ENCODE measurements at regions not wholly inside any gene's neighbourhood (a gene's known extent, or its start where the extent isn't known, plus 50 kb on each side); places are given as distances from the start of the nearest gene placed in this dataset.

DNA sequence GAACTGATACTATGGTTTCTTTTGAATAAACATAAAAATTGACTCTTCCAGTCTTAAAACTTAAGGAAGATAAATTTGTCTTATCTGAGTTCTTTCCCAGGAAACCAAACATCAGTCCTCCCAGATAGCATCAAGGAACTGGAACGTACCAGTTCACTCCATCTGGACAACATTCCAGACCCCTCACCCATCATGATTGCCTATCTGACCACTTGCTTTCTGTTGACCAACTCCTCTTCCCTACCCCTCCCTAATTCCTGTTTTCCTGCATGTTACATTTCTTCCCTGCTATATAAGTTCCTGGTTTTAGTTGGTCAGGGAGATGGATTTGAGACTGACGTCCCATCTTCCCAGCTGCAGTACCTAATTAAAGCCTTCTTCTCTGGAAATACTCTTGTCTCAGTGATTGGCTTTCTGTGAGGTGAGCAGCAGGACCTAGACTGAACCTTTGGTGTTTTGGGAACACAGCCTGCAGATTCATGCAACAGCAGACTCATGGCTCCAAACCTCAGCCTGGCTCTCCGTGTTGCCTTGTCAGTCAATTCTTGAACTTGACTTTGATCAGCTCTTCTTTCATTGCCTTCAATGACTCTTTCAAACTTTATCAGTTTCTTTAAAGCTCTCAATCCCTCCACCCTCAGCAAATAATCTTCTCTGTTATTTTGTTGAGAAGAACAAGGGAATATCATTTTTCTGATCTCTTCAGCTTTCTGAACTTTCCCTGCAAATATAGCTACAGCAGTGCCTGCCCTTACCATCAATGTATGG is 123.6 kb downstream of the RPL22L1 start (continued):
- TF ChIP-seq, protein P1, sequence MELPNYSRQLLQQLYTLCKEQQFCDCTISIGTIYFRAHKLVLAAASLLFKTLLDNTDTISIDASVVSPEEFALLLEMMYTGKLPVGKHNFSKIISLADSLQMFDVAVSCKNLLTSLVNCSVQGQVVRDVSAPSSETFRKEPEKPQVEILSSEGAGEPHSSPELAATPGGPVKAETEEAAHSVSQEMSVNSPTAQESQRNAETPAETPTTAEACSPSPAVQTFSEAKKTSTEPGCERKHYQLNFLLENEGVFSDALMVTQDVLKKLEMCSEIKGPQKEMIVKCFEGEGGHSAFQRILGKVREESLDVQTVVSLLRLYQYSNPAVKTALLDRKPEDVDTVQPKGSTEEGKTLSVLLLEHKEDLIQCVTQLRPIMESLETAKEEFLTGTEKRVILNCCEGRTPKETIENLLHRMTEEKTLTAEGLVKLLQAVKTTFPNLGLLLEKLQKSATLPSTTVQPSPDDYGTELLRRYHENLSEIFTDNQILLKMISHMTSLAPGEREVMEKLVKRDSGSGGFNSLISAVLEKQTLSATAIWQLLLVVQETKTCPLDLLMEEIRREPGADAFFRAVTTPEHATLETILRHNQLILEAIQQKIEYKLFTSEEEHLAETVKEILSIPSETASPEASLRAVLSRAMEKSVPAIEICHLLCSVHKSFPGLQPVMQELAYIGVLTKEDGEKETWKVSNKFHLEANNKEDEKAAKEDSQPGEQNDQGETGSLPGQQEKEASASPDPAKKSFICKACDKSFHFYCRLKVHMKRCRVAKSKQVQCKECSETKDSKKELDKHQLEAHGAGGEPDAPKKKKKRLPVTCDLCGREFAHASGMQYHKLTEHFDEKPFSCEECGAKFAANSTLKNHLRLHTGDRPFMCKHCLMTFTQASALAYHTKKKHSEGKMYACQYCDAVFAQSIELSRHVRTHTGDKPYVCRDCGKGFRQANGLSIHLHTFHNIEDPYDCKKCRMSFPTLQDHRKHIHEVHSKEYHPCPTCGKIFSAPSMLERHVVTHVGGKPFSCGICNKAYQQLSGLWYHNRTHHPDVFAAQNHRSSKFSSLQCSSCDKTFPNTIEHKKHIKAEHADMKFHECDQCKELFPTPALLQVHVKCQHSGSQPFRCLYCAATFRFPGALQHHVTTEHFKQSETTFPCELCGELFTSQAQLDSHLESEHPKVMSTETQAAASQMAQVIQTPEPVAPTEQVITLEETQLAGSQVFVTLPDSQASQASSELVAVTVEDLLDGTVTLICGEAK (IDR thresholded peaks at IDR 0.05): peak; percentile 67
- TF ChIP-seq, protein P1 (CRISPR knock-in tag; IDR thresholded peaks at IDR 0.05): no peak
- TF ChIP-seq PYGO2 (tag; IDR thresholded peaks at IDR 0.05): no peak
- TF ChIP-seq PHF8 (IDR thresholded peaks at IDR 0.05; ENCODE audit: borderline replicate concordance, low read length): no peak
- TF ChIP-seq, protein P2, sequence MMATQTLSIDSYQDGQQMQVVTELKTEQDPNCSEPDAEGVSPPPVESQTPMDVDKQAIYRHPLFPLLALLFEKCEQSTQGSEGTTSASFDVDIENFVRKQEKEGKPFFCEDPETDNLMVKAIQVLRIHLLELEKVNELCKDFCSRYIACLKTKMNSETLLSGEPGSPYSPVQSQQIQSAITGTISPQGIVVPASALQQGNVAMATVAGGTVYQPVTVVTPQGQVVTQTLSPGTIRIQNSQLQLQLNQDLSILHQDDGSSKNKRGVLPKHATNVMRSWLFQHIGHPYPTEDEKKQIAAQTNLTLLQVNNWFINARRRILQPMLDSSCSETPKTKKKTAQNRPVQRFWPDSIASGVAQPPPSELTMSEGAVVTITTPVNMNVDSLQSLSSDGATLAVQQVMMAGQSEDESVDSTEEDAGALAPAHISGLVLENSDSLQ (IDR thresholded peaks at IDR 0.05): peak; percentile 55

All from K562 (cell line).